ENCODE measurements at regions not wholly inside any gene's neighbourhood (a gene's known extent, or its start where the extent isn't known, plus 50 kb on each side); places are given as distances from the start of the nearest gene placed in this dataset.

GRCh38 chr1:229991724-229992333, 75.2 kb upstream of the GALNT2 start:
- no peak for TF ChIP-seq CTCF (conservative IDR thresholded peaks at IDR 0.05)
- H3K27ac ChIP-seq: no peak overlapping the region

GRCh38 chr1:229993060-229993459, 74.0 kb upstream of the GALNT2 start:
- H3K27ac ChIP-seq: no peak overlapping the region
- no peak for TF ChIP-seq CTCF (conservative IDR thresholded peaks at IDR 0.05)

- H3K27ac ChIP-seq: no peak overlapping the region
- TF ChIP-seq CTCF (conservative IDR thresholded peaks at IDR 0.05): no peak
These were observed 73.1 kb upstream of the GALNT2 start for GRCh38 chr1:229993894-229994293.

- no peak overlapping the region for H3K27ac ChIP-seq
- TF ChIP-seq CTCF (conservative IDR thresholded peaks at IDR 0.05): no peak
These were observed 67.9 kb upstream of the GALNT2 start for GRCh38 chr1:229999004-229999670.

GRCh38 chr1:230000493-230001184, 66.4 kb upstream of the GALNT2 start:
- no peak overlapping the region for H3K27ac ChIP-seq
- no peak for TF ChIP-seq CTCF (conservative IDR thresholded peaks at IDR 0.05)

GRCh38 chr1:230002164-230002803, 64.8 kb upstream of the GALNT2 start:
- TF ChIP-seq CTCF (conservative IDR thresholded peaks at IDR 0.05): no peak
- no peak overlapping the region for H3K27ac ChIP-seq

GRCh38 chr1:230003409-230003808, 63.6 kb upstream of the GALNT2 start:
- no peak overlapping the region for H3K27ac ChIP-seq
- no peak for TF ChIP-seq CTCF (conservative IDR thresholded peaks at IDR 0.05)

Measured in VCaP (cell line).